ENCODE measurements at regions not wholly inside any gene's neighbourhood (a gene's known extent, or its start where the extent isn't known, plus 50 kb on each side); places are given as distances from the start of the nearest gene placed in this dataset.

- H3K27ac ChIP-seq (ENCODE audit: low read depth, low read length) = no peak overlapping the region
- peaks cover 0 to 6% (median 2%) of the 10 kb centered on the region in 5 donors for H3K9me3 ChIP-seq (ENCODE audit: control insufficient read depth in 5 of 5, low read length in 5 of 5)
- H3K4me3 ChIP-seq (ENCODE audit: low read depth in 1 of 5, low read length in 5 of 5) = no peak overlapping the region
- H3K27me3 ChIP-seq (ENCODE audit: control insufficient read depth in 5 of 5, insufficient read depth in 4 of 5, low read length in 5 of 5) = no peaks in the 10 kb centered on the region
- no peaks in the 10 kb centered on the region for H3K4me1 ChIP-seq (ENCODE audit: control insufficient read depth in 5 of 5, insufficient read depth in 5 of 5, low read length in 5 of 5)
- H3K36me3 ChIP-seq (ENCODE audit: control insufficient read depth in 5 of 5, insufficient read depth in 5 of 5, low read length in 5 of 5) = no peaks in the 10 kb centered on the region
- no peak overlapping the region for H3K9ac ChIP-seq (ENCODE audit: low read length in 5 of 5)
These were observed 428.9 kb downstream of the EPHA4 start for GRCh38 chr2:221143231-221143630.

DNA sequence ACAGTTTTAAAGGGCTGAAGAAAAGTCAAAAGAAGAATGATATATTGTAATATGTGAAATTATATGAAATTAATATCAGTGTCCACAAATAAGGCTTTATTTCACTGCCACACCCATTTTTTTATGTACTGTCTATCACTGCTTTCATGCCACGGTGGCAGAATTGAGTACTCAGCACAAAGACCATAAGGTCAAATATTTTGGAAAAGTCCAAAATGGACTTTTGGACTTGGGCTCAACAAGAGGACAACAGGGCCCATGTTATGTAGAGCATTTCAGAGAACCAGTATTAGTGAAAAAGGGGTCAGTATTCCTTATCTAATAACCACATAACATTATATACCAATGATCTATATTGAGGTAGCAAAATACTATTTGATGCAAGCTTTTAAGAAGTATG, 427.2 kb downstream of the EPHA4 start:
- H3K4me3 ChIP-seq (ENCODE audit: low read depth in 1 of 5, low read length in 5 of 5) = no peak overlapping the region
- no peaks in the 10 kb centered on the region for H3K4me1 ChIP-seq (ENCODE audit: control insufficient read depth in 5 of 5, insufficient read depth in 5 of 5, low read length in 5 of 5)
- no peak overlapping the region for H3K9ac ChIP-seq (ENCODE audit: low read length in 5 of 5)
- peaks cover 0 to 6% (median 2%) of the 10 kb centered on the region in 5 donors for H3K9me3 ChIP-seq (ENCODE audit: control insufficient read depth in 5 of 5, low read length in 5 of 5)
- no peaks in the 10 kb centered on the region for H3K27me3 ChIP-seq (ENCODE audit: control insufficient read depth in 5 of 5, insufficient read depth in 4 of 5, low read length in 5 of 5)
- no peak overlapping the region for H3K27ac ChIP-seq (ENCODE audit: low read depth, low read length)
- no peaks in the 10 kb centered on the region for H3K36me3 ChIP-seq (ENCODE audit: control insufficient read depth in 5 of 5, insufficient read depth in 5 of 5, low read length in 5 of 5)

DNA sequence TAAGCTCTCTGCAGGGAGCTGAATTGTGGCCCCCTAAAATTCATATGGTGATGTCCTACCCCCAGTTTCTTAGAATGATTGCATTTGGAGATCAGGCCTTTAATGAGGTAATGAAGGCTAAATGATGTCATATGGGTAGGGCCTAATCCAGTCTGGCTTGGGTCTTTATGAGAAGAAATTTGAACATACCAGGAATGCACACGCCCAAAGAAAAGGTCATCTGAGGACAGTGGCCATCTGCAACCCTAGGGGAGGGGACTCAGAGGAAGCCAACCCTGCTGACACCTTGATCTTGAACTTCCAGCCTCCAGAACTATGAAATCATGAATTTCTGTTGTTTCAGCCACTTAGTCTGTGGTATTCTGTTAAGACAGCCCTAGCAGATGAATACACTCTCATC, 426.7 kb downstream of the EPHA4 start:
- no peaks in the 10 kb centered on the region for H3K27me3 ChIP-seq (ENCODE audit: control insufficient read depth in 5 of 5, insufficient read depth in 4 of 5, low read length in 5 of 5)
- no peak overlapping the region for H3K27ac ChIP-seq (ENCODE audit: low read depth, low read length)
- H3K4me1 ChIP-seq (ENCODE audit: control insufficient read depth in 5 of 5, insufficient read depth in 5 of 5, low read length in 5 of 5) = no peaks in the 10 kb centered on the region
- no peaks in the 10 kb centered on the region for H3K36me3 ChIP-seq (ENCODE audit: control insufficient read depth in 5 of 5, insufficient read depth in 5 of 5, low read length in 5 of 5)
- no peak overlapping the region for H3K4me3 ChIP-seq (ENCODE audit: low read depth in 1 of 5, low read length in 5 of 5)
- H3K9ac ChIP-seq (ENCODE audit: low read length in 5 of 5) = no peak overlapping the region
- H3K9me3 ChIP-seq (ENCODE audit: control insufficient read depth in 5 of 5, low read length in 5 of 5) = peaks cover 0 to 6% (median 2%) of the 10 kb centered on the region in 5 donors

DNA sequence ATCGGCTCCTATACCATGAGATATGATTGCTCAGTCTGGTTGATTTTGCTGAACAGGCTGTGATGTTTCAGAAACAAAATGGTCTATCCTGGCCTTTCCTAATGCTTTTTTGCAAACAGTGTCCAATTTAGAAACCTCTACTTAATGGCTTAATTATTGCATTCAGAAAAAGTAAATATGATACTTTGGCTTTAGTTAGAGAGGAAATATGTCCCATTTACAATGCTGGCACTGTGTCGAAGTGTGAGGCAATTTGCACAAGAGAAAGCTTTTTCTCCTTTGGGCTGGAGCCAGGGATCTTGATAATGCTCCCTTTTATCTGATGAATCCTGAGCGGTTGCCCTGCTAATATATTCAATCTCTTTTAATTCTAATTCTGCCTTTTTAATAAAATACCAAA, 418.9 kb downstream of the EPHA4 start:
- no peaks in the 10 kb centered on the region for H3K4me1 ChIP-seq (ENCODE audit: control insufficient read depth in 5 of 5, insufficient read depth in 5 of 5, low read length in 5 of 5)
- H3K36me3 ChIP-seq (ENCODE audit: control insufficient read depth in 5 of 5, insufficient read depth in 5 of 5, low read length in 5 of 5) = no peaks in the 10 kb centered on the region
- H3K9me3 ChIP-seq (ENCODE audit: control insufficient read depth in 5 of 5, low read length in 5 of 5) = no peaks in the 10 kb centered on the region
- H3K27ac ChIP-seq (ENCODE audit: low read depth, low read length) = no peak overlapping the region
- no peak overlapping the region for H3K4me3 ChIP-seq (ENCODE audit: low read depth in 1 of 5, low read length in 5 of 5)
- H3K27me3 ChIP-seq (ENCODE audit: control insufficient read depth in 5 of 5, insufficient read depth in 4 of 5, low read length in 5 of 5) = peaks cover 0 to 5% (median 0%) of the 10 kb centered on the region in 5 donors
- H3K9ac ChIP-seq (ENCODE audit: low read length in 5 of 5) = no peak overlapping the region

- Histone ChIP-seq H3K27me3 (ENCODE audit: control insufficient read depth in 5 of 5, insufficient read depth in 4 of 5, low read length in 5 of 5) (peaks cover 0 to 5% (median 0%) of the 10 kb centered on the region in 5 donors), H3K9me3 (ENCODE audit: control insufficient read depth in 5 of 5, low read length in 5 of 5) (no peaks in the 10 kb centered on the region), H3K36me3 (ENCODE audit: control insufficient read depth in 5 of 5, insufficient read depth in 5 of 5, low read length in 5 of 5) (no peaks in the 10 kb centered on the region), H3K4me3 (ENCODE audit: low read depth in 1 of 5, low read length in 5 of 5) (no peak overlapping the region), H3K4me1 (ENCODE audit: control insufficient read depth in 5 of 5, insufficient read depth in 5 of 5, low read length in 5 of 5) (no peaks in the 10 kb centered on the region), H3K27ac (ENCODE audit: low read depth, low read length) (no peak overlapping the region), H3K9ac (ENCODE audit: low read length in 5 of 5) (no peak overlapping the region)
These were observed 417.9 kb downstream of the EPHA4 start for GRCh38 chr2:221154176-221154575.

GRCh38 chr2:221156062-221156734, 415.9 kb downstream of the EPHA4 start:
- Histone ChIP-seq H3K4me1 (ENCODE audit: control insufficient read depth in 5 of 5, insufficient read depth in 5 of 5, low read length in 5 of 5) (no peaks in the 10 kb centered on the region), H3K4me3 (ENCODE audit: low read depth in 1 of 5, low read length in 5 of 5) (no peak overlapping the region), H3K9me3 (ENCODE audit: control insufficient read depth in 5 of 5, low read length in 5 of 5) (no peaks in the 10 kb centered on the region), H3K9ac (ENCODE audit: low read length in 5 of 5) (no peak overlapping the region), H3K36me3 (ENCODE audit: control insufficient read depth in 5 of 5, insufficient read depth in 5 of 5, low read length in 5 of 5) (no peaks in the 10 kb centered on the region), H3K27ac (ENCODE audit: low read depth, low read length) (no peak overlapping the region), H3K27me3 (ENCODE audit: control insufficient read depth in 5 of 5, insufficient read depth in 4 of 5, low read length in 5 of 5) (no peaks in the 10 kb centered on the region)

DNA sequence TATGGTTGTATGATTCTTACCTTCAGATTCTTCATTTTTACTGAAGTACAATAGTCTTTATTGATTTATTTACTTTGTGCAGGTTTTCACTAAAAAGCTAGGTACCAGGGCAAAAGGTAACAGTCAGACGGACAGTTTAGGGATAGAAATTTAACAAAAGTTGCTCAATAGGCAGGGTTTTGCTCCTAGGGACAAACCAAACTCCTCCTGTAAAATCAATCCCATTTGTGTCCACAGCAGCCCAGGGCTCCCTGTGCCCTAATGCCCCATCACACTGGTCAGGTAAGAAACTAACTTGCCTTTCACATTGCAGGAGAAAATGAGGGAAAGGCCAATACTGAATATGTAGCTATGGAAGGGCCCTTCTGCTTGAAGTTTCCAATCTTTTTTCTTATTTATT, 410.9 kb downstream of the EPHA4 start:
- peaks cover 0 to under 1% (median 0%) of the 10 kb centered on the region in 5 donors for H3K4me1 ChIP-seq (ENCODE audit: control insufficient read depth in 5 of 5, insufficient read depth in 5 of 5, low read length in 5 of 5)
- H3K9ac ChIP-seq (ENCODE audit: low read length in 5 of 5) = no peak overlapping the region
- H3K9me3 ChIP-seq (ENCODE audit: control insufficient read depth in 5 of 5, low read length in 5 of 5) = no peaks in the 10 kb centered on the region
- H3K27ac ChIP-seq (ENCODE audit: low read depth, low read length) = no peak overlapping the region
- no peak overlapping the region for H3K4me3 ChIP-seq (ENCODE audit: low read depth in 1 of 5, low read length in 5 of 5)
- H3K36me3 ChIP-seq (ENCODE audit: control insufficient read depth in 5 of 5, insufficient read depth in 5 of 5, low read length in 5 of 5) = no peaks in the 10 kb centered on the region
- H3K27me3 ChIP-seq (ENCODE audit: control insufficient read depth in 5 of 5, insufficient read depth in 4 of 5, low read length in 5 of 5) = no peaks in the 10 kb centered on the region

DNA sequence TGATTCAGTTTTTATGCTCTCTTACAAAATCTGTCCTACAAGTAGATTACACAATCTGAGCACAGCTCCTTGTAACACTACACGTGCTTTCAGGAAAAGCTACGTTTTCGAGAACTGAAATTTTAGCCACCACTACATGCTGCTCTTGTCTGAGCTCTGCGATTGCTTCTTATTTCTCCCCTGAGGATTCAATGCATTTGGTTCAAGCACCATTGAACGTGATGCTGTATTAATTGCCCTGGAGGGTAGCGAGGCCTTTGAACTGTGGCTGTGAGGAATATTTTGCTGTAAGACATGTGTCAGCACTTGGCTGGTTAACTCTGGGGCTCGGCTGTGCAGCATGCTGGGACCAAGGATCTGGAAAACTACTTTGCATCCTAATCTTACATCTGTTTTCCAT, 405.8 kb downstream of the EPHA4 start:
- no peak overlapping the region for H3K4me3 ChIP-seq (ENCODE audit: low read depth in 1 of 5, low read length in 5 of 5)
- no peak overlapping the region for H3K27ac ChIP-seq (ENCODE audit: low read depth, low read length)
- no peak overlapping the region for H3K9ac ChIP-seq (ENCODE audit: low read length in 5 of 5)
- peaks cover 0 to 4% (median 0%) of the 10 kb centered on the region in 5 donors for H3K4me1 ChIP-seq (ENCODE audit: control insufficient read depth in 5 of 5, insufficient read depth in 5 of 5, low read length in 5 of 5)
- no peaks in the 10 kb centered on the region for H3K36me3 ChIP-seq (ENCODE audit: control insufficient read depth in 5 of 5, insufficient read depth in 5 of 5, low read length in 5 of 5)
- H3K9me3 ChIP-seq (ENCODE audit: control insufficient read depth in 5 of 5, low read length in 5 of 5) = no peaks in the 10 kb centered on the region
- no peaks in the 10 kb centered on the region for H3K27me3 ChIP-seq (ENCODE audit: control insufficient read depth in 5 of 5, insufficient read depth in 4 of 5, low read length in 5 of 5)

DNA sequence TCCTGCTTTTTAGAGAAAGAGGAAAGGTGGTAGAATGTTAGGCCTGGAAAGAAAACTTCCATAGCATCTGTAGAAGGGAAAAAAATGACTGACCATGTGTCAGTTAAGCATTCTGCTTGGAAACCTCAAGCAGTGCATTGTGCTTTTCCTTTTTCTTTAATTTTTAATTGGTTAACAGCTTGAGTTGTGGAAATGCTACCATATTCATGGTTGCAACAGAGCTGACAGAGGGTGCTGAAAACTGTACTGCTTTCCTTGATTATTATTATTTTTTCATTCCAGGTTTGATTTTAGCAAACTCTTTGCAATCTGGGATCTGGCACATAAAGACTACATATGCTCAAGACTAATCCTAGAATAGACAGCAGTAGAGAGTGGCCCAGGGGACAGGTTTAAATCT, 404.5 kb downstream of the EPHA4 start:
- no peak overlapping the region for H3K4me3 ChIP-seq (ENCODE audit: low read depth in 1 of 5, low read length in 5 of 5)
- H3K9ac ChIP-seq (ENCODE audit: low read length in 5 of 5) = no peak overlapping the region
- no peak overlapping the region for H3K27ac ChIP-seq (ENCODE audit: low read depth, low read length)
- H3K9me3 ChIP-seq (ENCODE audit: control insufficient read depth in 5 of 5, low read length in 5 of 5) = no peaks in the 10 kb centered on the region
- peaks cover 0 to 4% (median 0%) of the 10 kb centered on the region in 5 donors for H3K4me1 ChIP-seq (ENCODE audit: control insufficient read depth in 5 of 5, insufficient read depth in 5 of 5, low read length in 5 of 5)
- H3K27me3 ChIP-seq (ENCODE audit: control insufficient read depth in 5 of 5, insufficient read depth in 4 of 5, low read length in 5 of 5) = no peaks in the 10 kb centered on the region
- H3K36me3 ChIP-seq (ENCODE audit: control insufficient read depth in 5 of 5, insufficient read depth in 5 of 5, low read length in 5 of 5) = no peaks in the 10 kb centered on the region

DNA sequence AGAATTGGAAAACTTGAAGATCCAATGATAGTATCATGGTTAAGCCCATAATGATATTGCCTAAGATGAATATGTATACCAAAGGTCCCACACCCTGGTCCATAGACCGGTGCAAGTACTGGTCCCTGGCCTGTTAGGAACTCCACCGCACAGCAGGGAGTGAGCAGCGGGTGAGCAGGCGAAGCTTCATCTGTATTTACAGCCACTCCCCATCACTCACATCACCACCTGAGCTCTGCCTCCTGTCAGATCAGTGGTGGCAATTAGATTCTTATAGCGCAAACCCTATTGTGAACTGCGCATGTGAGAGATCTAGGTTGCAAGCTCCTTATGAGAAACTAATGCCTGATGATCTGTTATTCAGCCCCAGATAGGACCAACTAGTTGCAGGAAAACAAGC, 402.4 kb downstream of the EPHA4 start:
- no peak overlapping the region for H3K4me3 ChIP-seq (ENCODE audit: low read depth in 1 of 5, low read length in 5 of 5)

More for the DNA sequence above, 402.4 kb downstream of the EPHA4 start:
- Histone ChIP-seq H3K36me3 (ENCODE audit: control insufficient read depth in 5 of 5, insufficient read depth in 5 of 5, low read length in 5 of 5) (no peaks in the 10 kb centered on the region), H3K27me3 (ENCODE audit: control insufficient read depth in 5 of 5, insufficient read depth in 4 of 5, low read length in 5 of 5) (no peaks in the 10 kb centered on the region), H3K27ac (ENCODE audit: low read depth, low read length) (no peak overlapping the region), H3K4me1 (ENCODE audit: control insufficient read depth in 5 of 5, insufficient read depth in 5 of 5, low read length in 5 of 5) (peaks cover 0 to 4% (median 0%) of the 10 kb centered on the region in 5 donors), H3K9ac (ENCODE audit: low read length in 5 of 5) (no peak overlapping the region), H3K9me3 (ENCODE audit: control insufficient read depth in 5 of 5, low read length in 5 of 5) (no peaks in the 10 kb centered on the region)

Measured in subcutaneous abdominal adipose tissue (tissue), 5 donors.